Hippocampal formation (tissue), 2 donors: ENCODE measurements at regions not wholly inside any gene's neighbourhood (a gene's known extent, or its start where the extent isn't known, plus 50 kb on each side); places are given as distances from the start of the nearest gene placed in this dataset.
"Not testable (repeated sequence)": the region's sequence is repeated elsewhere in the genome, so short reads cannot be mapped to it uniquely, and the experiment has no call there.

ENCODE experiments used
- DNase-seq, 2 donors: peaks; one replicate each; lab custom pipeline; 2025; lab: John Stamatoyannopoulos, UW

- DNase-seq: no peak
These were observed 55.7 kb upstream of the FAT3 start for GRCh38 chr11:92168936-92169335.

- DNase-seq: no peak
These were observed 57.0 kb upstream of the FAT3 start for GRCh38 chr11:92167571-92167970.

GRCh38 chr11:92166335-92166734 is 58.3 kb upstream of the FAT3 start:
- no peak for DNase-seq

DNA sequence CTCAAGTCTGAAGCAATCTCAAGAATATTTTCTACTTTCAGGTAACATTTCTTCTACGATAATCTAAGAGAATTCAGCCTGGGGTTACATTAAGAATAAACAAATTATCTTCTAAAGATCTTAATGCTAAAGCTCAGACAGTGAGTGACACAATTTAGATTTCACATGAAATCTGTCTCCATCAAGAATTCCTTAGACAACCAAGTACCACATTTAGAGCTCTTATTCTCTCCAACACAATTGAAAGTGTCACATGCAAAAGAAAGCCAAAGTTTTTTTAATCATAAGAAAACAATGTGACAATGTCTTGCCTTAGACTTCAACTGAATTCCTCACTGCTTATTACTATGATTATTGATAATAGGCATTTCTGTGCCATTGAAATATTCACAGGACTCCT is 60.7 kb upstream of the FAT3 start:
- no peak for DNase-seq

GRCh38 chr11:92162776-92163175 is 61.8 kb upstream of the FAT3 start:
- no peak for DNase-seq

DNA sequence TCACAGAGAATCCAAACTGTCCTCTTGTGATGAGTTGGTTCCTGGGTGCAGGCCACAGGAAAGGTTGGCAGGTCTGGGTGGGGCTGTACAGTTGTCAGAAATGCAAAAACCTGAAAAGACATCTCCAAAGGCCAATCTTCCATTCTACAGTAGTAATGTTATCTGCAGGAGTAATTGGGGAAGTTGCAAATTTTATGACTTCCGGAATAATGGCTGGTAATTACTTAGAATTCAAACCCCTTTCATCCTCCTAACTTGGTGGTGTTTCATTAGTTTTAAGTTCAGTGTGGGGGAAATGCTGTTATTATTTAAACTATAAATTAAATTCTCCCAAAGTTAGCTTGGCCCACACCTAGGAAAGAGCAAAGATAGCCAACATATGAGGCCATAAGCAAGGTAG is 64.7 kb upstream of the FAT3 start:
- no peak for DNase-seq

DNA sequence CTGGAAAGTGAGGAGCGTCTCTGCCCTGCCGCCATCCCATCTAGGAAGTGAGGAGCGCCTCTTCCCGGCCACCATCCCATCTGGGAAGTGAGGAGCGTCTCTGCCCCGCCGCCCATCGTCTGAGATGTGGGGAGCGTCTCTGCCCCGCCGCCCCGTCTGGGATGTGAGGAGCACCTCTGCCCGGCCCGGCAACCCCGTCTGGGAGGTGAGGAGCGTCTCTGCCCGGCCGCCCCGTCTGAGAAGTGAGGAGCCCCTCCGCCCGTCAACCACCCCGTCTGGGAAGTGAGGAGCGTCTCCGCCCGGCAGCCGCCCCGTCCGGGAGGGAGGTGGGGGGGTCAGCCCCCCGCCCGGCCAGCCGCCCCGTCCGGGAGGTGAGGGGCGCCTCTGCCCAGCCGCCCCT is 67.2 kb upstream of the FAT3 start:
- DNase-seq: not testable (repeated sequence)

DNA sequence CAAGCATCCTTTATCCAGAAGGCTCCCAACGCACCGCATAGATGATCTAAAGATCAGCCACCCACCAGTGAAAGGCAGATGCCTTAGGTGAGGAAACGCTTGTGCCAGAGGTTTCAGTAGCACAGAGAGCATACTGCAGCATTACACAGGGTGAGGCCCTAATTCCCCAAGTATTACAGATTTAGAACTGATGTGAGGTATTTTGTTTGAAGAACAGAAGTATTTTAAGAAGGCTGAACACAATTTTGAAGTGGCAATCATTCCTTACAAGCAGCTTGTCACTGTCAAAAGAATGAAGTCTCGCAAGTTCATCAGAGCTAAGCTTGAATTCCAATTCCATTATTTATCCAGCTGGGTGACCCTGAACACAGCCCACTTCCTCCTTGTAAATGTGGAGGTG is 70.0 kb upstream of the FAT3 start:
- DNase-seq: no peak

DNA sequence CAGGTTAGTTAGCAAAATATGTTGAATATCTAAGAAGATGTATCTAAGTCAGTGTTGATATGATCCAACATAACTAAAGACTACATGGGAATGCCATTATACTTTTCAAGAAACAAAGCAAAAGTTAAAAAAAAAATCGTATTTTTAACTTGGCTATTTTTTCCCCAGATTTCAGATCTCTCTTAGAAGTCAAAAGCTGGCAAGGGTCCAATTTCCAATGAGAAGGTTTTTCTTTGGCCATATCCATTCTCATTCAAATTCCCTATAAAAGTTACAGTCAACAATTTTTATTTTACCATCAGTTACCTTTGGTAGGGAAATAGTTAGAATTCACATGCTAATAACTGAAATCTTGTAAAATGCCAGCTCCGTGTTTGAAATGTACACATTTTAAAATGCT is 70.5 kb upstream of the FAT3 start:
- DNase-seq: no peak

DNA sequence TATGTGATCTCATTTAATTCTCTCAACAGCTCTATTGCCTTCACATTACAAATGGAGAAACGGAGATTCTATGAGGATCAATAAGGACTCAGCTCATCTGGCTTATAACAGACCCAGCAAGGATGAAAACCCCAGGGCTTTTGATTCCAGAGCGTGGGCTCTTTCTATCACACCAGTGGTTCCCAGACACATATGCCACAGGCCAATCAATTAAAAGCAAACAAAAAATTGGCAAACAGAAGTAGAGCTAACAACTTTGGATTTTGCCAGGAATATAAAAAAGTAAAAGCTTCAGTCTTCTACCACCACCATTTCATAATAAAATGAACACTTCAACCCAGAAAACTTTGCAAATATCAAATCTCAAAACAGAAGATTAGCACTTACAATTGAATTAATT is 71.1 kb upstream of the FAT3 start:
- no peak for DNase-seq

DNA sequence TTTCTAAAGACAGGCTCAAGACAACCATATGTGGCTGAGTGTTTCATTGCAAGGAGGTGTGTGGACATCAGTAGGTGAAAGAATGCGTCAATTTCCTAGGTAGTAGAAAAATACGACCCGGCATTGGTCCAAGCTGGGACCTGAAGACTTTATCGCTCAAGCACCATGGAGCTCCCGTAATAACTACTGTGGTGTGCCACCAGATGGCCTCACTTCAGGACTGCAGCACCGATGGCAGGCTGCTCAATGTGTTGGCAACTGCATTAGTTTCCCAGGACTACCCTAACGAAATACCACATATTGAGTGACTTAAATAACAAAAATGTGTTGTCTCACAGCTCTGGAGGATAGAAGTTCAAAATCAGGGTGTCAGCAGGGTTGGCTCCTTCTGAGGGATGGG is 72.4 kb upstream of the FAT3 start:
- DNase-seq: no peak

GRCh38 chr11:92149996-92150395 is 74.6 kb upstream of the FAT3 start:
- no peak for DNase-seq

DNA sequence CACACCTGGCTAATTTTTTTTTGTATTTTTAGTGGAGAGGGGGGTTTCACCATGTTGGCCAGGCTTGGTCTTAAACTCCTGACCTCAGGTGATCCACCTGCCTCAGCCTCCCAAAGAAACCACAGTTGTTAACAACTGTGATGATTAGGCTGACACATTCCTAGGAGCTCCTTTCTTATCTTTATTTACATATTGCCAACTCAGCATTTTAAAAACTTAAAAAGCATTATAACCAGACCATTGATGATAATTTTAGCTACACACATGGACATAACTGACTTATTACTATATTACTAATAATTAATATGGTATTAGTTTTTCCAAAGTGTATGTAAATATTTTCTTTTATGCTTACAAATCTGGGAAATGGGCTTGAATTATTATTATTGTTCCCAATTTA is 82.9 kb upstream of the FAT3 start:
- no peak for DNase-seq

DNA sequence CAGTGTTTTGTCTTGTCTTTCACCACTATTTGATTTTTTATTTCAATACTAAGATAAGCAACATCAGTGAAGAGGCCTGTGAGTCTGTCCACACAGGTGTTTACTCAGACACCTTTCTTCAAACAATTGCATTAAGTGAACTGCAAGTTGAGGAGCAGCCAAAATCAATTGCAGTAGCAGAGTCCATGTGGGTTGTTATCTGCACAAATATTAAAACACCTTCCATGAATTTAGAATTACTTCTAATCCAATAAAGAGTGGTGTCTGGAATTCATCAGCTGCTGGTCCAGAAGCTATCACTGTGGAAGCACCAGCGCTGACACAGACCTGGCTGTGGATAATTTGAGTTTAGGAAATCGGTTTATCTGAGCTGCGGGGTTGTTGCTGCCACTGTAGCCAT is 83.5 kb upstream of the FAT3 start:
- no peak for DNase-seq

GRCh38 chr11:92140021-92140420 is 84.6 kb upstream of the FAT3 start:
- DNase-seq: no peak

- DNase-seq: no peak
These were observed 86.3 kb upstream of the FAT3 start for GRCh38 chr11:92138296-92138695.

GRCh38 chr11:92137747-92138146 is 86.9 kb upstream of the FAT3 start:
- no peak for DNase-seq

DNA sequence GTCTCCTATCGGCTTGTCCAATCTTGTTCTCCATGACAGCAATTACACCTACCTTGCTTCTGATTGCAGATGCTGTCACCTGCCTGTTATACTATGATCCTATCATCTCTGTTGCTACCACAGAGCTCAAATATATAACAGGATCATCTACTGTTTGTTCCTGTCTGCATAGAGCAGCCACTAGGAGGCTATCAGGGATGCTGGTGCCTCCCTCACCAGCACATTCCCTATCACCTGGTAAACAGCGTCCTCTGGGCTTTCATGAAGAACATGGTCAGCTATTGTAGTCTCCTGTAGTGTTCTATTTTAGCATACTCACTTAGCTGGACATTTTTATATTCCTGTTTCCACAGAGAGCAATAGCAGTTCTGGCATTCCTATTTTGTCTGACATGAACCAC is 87.8 kb upstream of the FAT3 start:
- DNase-seq: no peak

DNA sequence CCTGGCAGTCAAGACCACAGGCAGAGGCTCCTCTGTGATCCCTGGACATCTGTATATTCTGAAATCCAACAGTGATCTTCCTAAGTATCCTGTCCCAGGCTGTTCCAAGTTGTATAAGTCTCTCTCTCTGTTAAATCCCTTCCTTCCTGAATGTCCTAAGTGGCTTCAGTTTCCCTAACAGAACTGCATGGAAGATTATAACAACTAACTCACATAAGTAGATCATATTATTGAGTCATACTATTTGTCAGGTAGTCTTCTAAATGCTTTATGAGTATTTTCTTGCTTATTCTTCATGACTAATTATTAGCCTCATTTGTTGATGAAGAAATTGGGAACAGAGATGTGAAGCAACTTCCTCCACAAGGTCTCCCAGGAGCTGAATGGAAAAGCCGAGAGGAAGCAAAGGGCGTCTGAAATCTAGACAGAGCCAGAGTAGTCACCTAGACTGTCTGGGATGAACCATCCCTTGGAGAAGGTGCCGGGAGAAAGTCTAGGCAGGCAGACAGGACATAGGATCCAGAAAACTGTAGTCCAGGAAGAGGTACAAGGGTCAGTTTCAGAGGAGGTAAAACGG is 93.2 kb upstream of the FAT3 start:
- no peak for DNase-seq

GRCh38 chr11:92130421-92130831 is 94.2 kb upstream of the FAT3 start:
- no peak for DNase-seq

DNA sequence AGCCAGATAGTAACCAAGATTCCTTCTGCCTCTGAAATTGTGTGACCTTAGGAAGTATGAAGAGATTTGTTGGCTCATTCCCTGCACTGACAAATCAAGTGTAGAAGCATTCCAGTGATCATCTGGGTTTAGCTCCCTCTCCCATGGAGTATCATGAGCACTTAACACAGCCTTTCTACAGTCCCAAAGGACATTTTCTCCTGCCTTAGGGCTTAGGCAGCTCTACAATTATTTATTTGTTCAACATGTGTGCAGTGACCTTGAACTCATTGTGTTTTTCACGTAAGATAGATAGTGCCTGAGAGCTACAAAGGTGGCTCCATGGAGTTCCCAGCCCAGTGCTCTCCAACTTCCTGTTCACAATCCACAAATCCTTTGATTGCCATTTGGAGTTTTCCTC is 94.8 kb upstream of the FAT3 start:
- no peak for DNase-seq

GRCh38 chr11:92128026-92128425 is 96.6 kb upstream of the FAT3 start:
- DNase-seq: no peak

- DNase-seq: no peak
These were observed 99.3 kb upstream of the FAT3 start for GRCh38 chr11:92125321-92125720.

DNA sequence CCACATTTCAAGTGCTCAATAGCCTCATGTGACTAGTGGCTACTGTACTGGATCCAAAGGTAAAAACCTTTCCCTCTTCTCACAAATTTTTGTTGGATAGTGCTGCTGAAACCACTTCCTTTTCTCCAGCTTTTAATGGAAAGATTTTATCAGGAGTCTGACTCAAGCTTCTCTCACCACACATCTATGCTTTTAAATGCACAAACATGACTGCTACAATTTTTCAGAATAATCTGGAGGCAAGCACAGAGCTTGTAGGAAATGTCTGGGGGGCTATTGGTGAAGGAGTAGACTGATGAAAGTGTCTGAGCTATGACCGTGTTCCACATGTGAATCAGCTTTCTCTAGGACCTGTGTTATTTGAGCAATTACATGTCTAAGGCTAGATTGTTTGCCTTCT is 101.1 kb upstream of the FAT3 start:
- no peak for DNase-seq

DNA sequence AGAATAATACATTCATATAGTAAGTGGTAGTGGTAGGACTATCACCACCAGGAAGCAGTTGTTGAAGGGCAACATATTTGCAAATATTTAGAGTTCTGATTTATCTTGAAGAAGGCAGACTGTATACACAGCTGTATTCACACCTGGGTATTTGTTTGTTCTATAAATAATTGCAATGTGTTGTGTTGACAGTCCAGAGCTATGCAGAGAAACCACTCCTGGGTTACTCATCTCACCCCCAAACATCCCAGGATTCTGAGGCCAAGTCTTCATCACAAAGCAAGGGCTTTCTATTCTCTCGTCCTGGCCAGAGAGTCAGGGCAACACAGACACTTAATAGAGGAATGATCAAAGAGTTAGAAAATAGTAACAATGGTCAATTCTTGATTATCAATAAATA is 102.1 kb upstream of the FAT3 start:
- no peak for DNase-seq
